H9 (cell line): ENCODE measurements at regions not wholly inside any gene's neighbourhood (a gene's known extent, or its start where the extent isn't known, plus 50 kb on each side); places are given as distances from the start of the nearest gene placed in this dataset.

ENCODE experiments used
- DNase-seq: peaks from one replicate; pipeline ENCODE4 v3.0.0-alpha.2; 2017
- H2AFZ ChIP-seq: one replicate; pipeline ENCODE4 v1.6.1; 2013; ENCODE audit warnings: mild to moderate bottlenecking, low read length, control low read depth, moderate library complexity
- H2AK5ac ChIP-seq: 2 replicates; pipeline ENCODE4 v1.6.1; 2013; ENCODE audit warnings: low read length, control low read depth, mixed read lengths; ENCODE audit not compliant: insufficient read length
- H2BK120ac ChIP-seq: one replicate; pipeline ENCODE4 v1.6.1; 2013; ENCODE audit warnings: low read depth, mild to moderate bottlenecking, low read length, control low read depth, inconsistent platforms; ENCODE audit not compliant: poor library complexity, severe bottlenecking
- H2BK12ac ChIP-seq: 2 replicates; pipeline ENCODE4 v1.6.1; 2013; ENCODE audit warnings: low read length, control low read depth, mixed read lengths, low read depth; ENCODE audit not compliant: insufficient read length
- H2BK15ac ChIP-seq: 2 replicates; pipeline ENCODE4 v1.6.1; 2013; ENCODE audit warnings: low read depth, low read length, control low read depth
- H2BK20ac ChIP-seq: one replicate; pipeline ENCODE4 v1.6.1; 2013; ENCODE audit warnings: low read depth, mild to moderate bottlenecking, low read length, control low read depth, inconsistent platforms; ENCODE audit not compliant: poor library complexity, severe bottlenecking
- H2BK5ac ChIP-seq: 2 replicates; pipeline ENCODE4 v1.6.1; 2013; ENCODE audit warnings: low read length, control low read depth, mixed read lengths; ENCODE audit not compliant: insufficient read length
- H3K14ac ChIP-seq: 2 replicates; pipeline ENCODE4 v1.6.1; 2013; ENCODE audit warnings: low read length, control low read depth; ENCODE audit not compliant: insufficient read depth
- H3K18ac ChIP-seq: 2 replicates; pipeline ENCODE4 v1.6.1; 2013; ENCODE audit warnings: low read depth, mild to moderate bottlenecking, mixed read lengths, low read length, control low read depth; ENCODE audit not compliant: insufficient read length
- H3K23ac ChIP-seq: 2 replicates; pipeline ENCODE4 v1.6.1; 2013; ENCODE audit warnings: low read length, control low read depth, mixed read lengths, low read depth; ENCODE audit not compliant: insufficient read length
- H3K23me2 ChIP-seq: 2 replicates; pipeline ENCODE4 v1.6.1; 2013; ENCODE audit warnings: low read depth, mild to moderate bottlenecking, mixed read lengths, low read length, control low read depth; ENCODE audit not compliant: insufficient read length, poor library complexity, severe bottlenecking
- H3K27ac ChIP-seq: 2 replicates; pipeline ENCODE4 v1.5.1; 2013; ENCODE audit warnings: low read length, control low read depth, mixed read lengths, low read depth; ENCODE audit not compliant: insufficient read length
- H3K27me3 ChIP-seq: 2 replicates; pipeline ENCODE4 v1.6.1; 2013; ENCODE audit warnings: low read length, control low read depth, inconsistent platforms; ENCODE audit not compliant: insufficient read depth
- H3K4ac ChIP-seq: 2 replicates; pipeline ENCODE4 v1.6.1; 2013; ENCODE audit warnings: low read depth, mild to moderate bottlenecking, control low read depth, inconsistent platforms, low read length, moderate library complexity
- H3K4me1 ChIP-seq: 2 replicates; pipeline ENCODE4 v1.6.1; 2013; ENCODE audit warnings: low read length, control low read depth, inconsistent platforms; ENCODE audit not compliant: insufficient read depth
- H3K4me2 ChIP-seq: 2 replicates; pipeline ENCODE4 v1.6.1; 2013; ENCODE audit warnings: low read length, control low read depth, mixed read lengths; ENCODE audit not compliant: insufficient read length, insufficient read depth
- H3K56ac ChIP-seq: 2 replicates; pipeline ENCODE4 v1.6.1; 2013; ENCODE audit warnings: low read depth, mild to moderate bottlenecking, mixed read lengths, low read length, control low read depth; ENCODE audit not compliant: insufficient read length
- H3K79me1 ChIP-seq: 2 replicates; pipeline ENCODE4 v1.6.1; 2013; ENCODE audit warnings: low read depth, mild to moderate bottlenecking, moderate library complexity, low read length, control low read depth, inconsistent platforms; ENCODE audit not compliant: insufficient read depth, poor library complexity, severe bottlenecking
- H3K79me2 ChIP-seq: 2 replicates; pipeline ENCODE4 v1.6.1; 2013; ENCODE audit warnings: low read length, control low read depth, inconsistent platforms; ENCODE audit not compliant: insufficient read depth
- H3K9ac ChIP-seq: 2 replicates; pipeline ENCODE4 v1.6.1; 2013; ENCODE audit warnings: low read length, control low read depth, mixed read lengths; ENCODE audit not compliant: insufficient read length; ENCODE audit errors: extremely low read depth
- H3K9me3 ChIP-seq: one replicate; pipeline ENCODE4 v1.6.1; 2013; ENCODE audit warnings: low read depth, low read length, inconsistent platforms; ENCODE audit not compliant: control insufficient read depth
- H3T11ph ChIP-seq: one replicate; pipeline ENCODE4 v1.6.1; 2013; ENCODE audit warnings: mild to moderate bottlenecking, low read length, control low read depth, inconsistent platforms
- H4K20me1 ChIP-seq: one replicate; pipeline ENCODE4 v1.6.1; 2013; ENCODE audit not compliant: control insufficient read depth, insufficient read length, insufficient read depth
- H4K5ac ChIP-seq: 2 replicates; pipeline ENCODE4 v1.6.1; 2013; ENCODE audit warnings: low read depth, mild to moderate bottlenecking, mixed read lengths, low read length, control low read depth; ENCODE audit not compliant: insufficient read length
- H4K8ac ChIP-seq: replicated peaks from 2 replicates; pipeline ENCODE4 v1.6.1; 2013; ENCODE audit warnings: low read length, control low read depth, mixed read lengths, low read depth; ENCODE audit not compliant: insufficient read length
- H4K91ac ChIP-seq: 2 replicates; pipeline ENCODE4 v1.6.1; 2013; ENCODE audit warnings: low read depth, mild to moderate bottlenecking, moderate library complexity, mixed read lengths, low read length, control low read depth; ENCODE audit not compliant: insufficient read length
- H3K27ac Mint-ChIP-seq, 3 experiments: 2 replicates in 2 of 3; 3 replicates in 1 of 3; pipeline ENCODE4 v1.8.0; 2020 to 2021; ENCODE audit warnings: mixed read lengths in 3 of 3, mild to moderate bottlenecking in 1 of 3, moderate library complexity in 1 of 3
- H3K27me3 Mint-ChIP-seq: 2 replicates; pipeline ENCODE4 v1.8.0; 2021; ENCODE audit warnings: low read depth, mild to moderate bottlenecking, moderate library complexity, mixed read lengths
- H3K36me3 Mint-ChIP-seq, 3 experiments: 2 replicates in 2 of 3; 3 replicates in 1 of 3; pipeline ENCODE4 v1.8.0; 2020 to 2021; ENCODE audit warnings: low read depth in 3 of 3, mixed read lengths in 3 of 3; ENCODE audit not compliant: insufficient read depth in 1 of 3
- H3K4me1 Mint-ChIP-seq, 2 experiments: 2 replicates each; pipeline ENCODE4 v1.8.0; 2020; ENCODE audit warnings: mixed read lengths in 2 of 2
- H3K4me3 Mint-ChIP-seq, 2 experiments: 2 replicates in 1 of 2; 3 replicates in 1 of 2; pipeline ENCODE4 v1.8.0; 2020 to 2021; ENCODE audit warnings: mild to moderate bottlenecking in 2 of 2, mixed read lengths in 2 of 2, moderate library complexity in 1 of 2
- H3K9me3 Mint-ChIP-seq, 2 experiments: 2 replicates in 1 of 2; 3 replicates in 1 of 2; pipeline ENCODE4 v1.8.0; 2020; ENCODE audit warnings: mild to moderate bottlenecking in 2 of 2, mixed read lengths in 2 of 2, moderate library complexity in 1 of 2
- CTCF ChIP-seq: fragments of 200-600 bp; sonication (generic); conservative IDR thresholded peaks from 3 replicates; pipeline ENCODE4 v1.8.0; 2021; ENCODE audit warnings: antibody characterized with exemption, mild to moderate bottlenecking
- WGBS: extraction: QIAGEN DNeasy Blood & Tissue Kit; methylation state at CpG from one replicate; pipeline ENCODE4 v1.1.7; 2013; ENCODE audit warnings: missing lambda C conversion rate, low lambda C conversion rate, mixed read lengths; ENCODE audit not compliant: insufficient read length; ENCODE audit errors: extremely low coverage; 5-methylcytosine and 5-hydroxymethylcytosine counted together

GRCh38 chr12:94872671-94872970, 130.9 kb downstream of the NDUFA12 start:
- Mint-ChIP-seq H3K27ac (no peak overlapping the region), H3K9me3 (no peaks in the 10 kb centered on the region), H3K4me3 (peak overlapping the region; percentile 47 to 74), H3K4me1 (peaks cover 23 to 27% of the 10 kb centered on the region in 2 experiments), H3K27me3 (peaks cover 64% of the 10 kb centered on the region), H3K36me3 (no peaks in the 10 kb centered on the region; a peak in 1 of 7 replicates)
- no peak for TF ChIP-seq CTCF
- H3K56ac ChIP-seq = no peak overlapping the region
- H2BK120ac ChIP-seq = no peak overlapping the region
- peaks cover 3% of the 10 kb centered on the region for H3K23me2 ChIP-seq
- H3K27ac ChIP-seq = no peak overlapping the region
- H4K91ac ChIP-seq = no peak overlapping the region
- no peak overlapping the region for H3K23ac ChIP-seq
- H3K79me2 ChIP-seq = no peaks in the 10 kb centered on the region
- WGBS = no CpG with 5 or more reads among the region's 8 CpGs
- DNase-seq = no peak
- H3K4ac ChIP-seq = no peak overlapping the region
- H3K9ac ChIP-seq = no peak overlapping the region
- no peak overlapping the region for H2AK5ac ChIP-seq
- no peak overlapping the region for H3T11ph ChIP-seq
- peak overlapping the region; percentile 76 for H3K4me2 ChIP-seq
- H2BK12ac ChIP-seq = no peak overlapping the region
- no peaks in the 10 kb centered on the region for H3K9me3 ChIP-seq
- H2BK5ac ChIP-seq = no peak overlapping the region
- H3K79me1 ChIP-seq = no peaks in the 10 kb centered on the region
- H2BK20ac ChIP-seq = no peak overlapping the region
- H3K4me1 ChIP-seq = peaks cover 2% of the 10 kb centered on the region; the same call in 1 of the 2 replicates
- H4K20me1 ChIP-seq = no peaks in the 10 kb centered on the region
- no peak overlapping the region for H4K5ac ChIP-seq
- no peak overlapping the region for H3K18ac ChIP-seq
- H3K14ac ChIP-seq = no peak overlapping the region
- H2AFZ ChIP-seq = no peak overlapping the region
- no peak overlapping the region for H2BK15ac ChIP-seq
- peaks cover 23% of the 10 kb centered on the region for H3K27me3 ChIP-seq
- no peak overlapping the region for H4K8ac ChIP-seq
